ENCODE measurements at regions not wholly inside any gene's neighbourhood (a gene's known extent, or its start where the extent isn't known, plus 50 kb on each side); places are given as distances from the start of the nearest gene placed in this dataset.
"Not testable (repeated sequence)": the region's sequence is repeated elsewhere in the genome, so short reads cannot be mapped to it uniquely, and the experiment has no call there.

- POLR2A ChIA-PET; H3K27ac Mint-ChIP-seq; intact Hi-C loops (cut with micrococcal nuclease): not testable (repeated sequence)
These were observed 102.6 kb upstream of the LPCAT1 start for GRCh38 chr5:1626397-1626796.

GRCh38 chr5:1619531-1619930 is 95.8 kb upstream of the LPCAT1 start:
- H3K9me3 Mint-ChIP-seq (ENCODE audit: insufficient read depth); intact Hi-C loops (cut with micrococcal nuclease); H3K79me2 ChIP-seq (ENCODE audit: control insufficient read depth, insufficient read depth, low read length); H3K4me3 ChIP-seq (ENCODE audit: control extremely low read depth in 1 of 5, extremely low read depth in 1 of 5, insufficient read depth in 1 of 5, low read depth in 2 of 5, low read length in 4 of 5); H3K27me3 Mint-ChIP-seq; H3K27me3 ChIP-seq (replicated peaks in 1 of 4; ENCODE audit: control extremely low read depth in 1 of 4, control insufficient read depth in 3 of 4, insufficient read depth in 4 of 4, low read length in 3 of 4); H2AFZ ChIP-seq (ENCODE audit: insufficient read depth, low read depth, low read length, poor library complexity, severe bottlenecking); H3K9ac ChIP-seq (ENCODE audit: low read length); DNase-seq; H3K27ac ChIP-seq (ENCODE audit: low read length in 2 of 2); H3K4me1 ChIP-seq (ENCODE audit: control insufficient read depth in 2 of 2, insufficient read depth in 2 of 2, low read length in 2 of 2); H3K4me3 Mint-ChIP-seq; ATAC-seq (ENCODE audit: low read depth); H3K9me3 ChIP-seq (ENCODE audit: control extremely low read depth in 1 of 3, control insufficient read depth in 2 of 3, insufficient read depth in 1 of 3, low read length in 2 of 3); H3K4me1 Mint-ChIP-seq; H3K27ac Mint-ChIP-seq; POLR2A ChIA-PET; H3K4me2 ChIP-seq (replicated peaks; ENCODE audit: low read depth, low read length, poor library complexity, severe bottlenecking); H4K20me1 ChIP-seq (ENCODE audit: control insufficient read depth, insufficient read depth, low read length, poor library complexity, severe bottlenecking): not testable (repeated sequence)
- 93% methylated on average over 14 of the region's 14 CpGs for WGBS (ENCODE audit: insufficient coverage)
- H3K36me3 ChIP-seq (replicated peaks in 1 of 2; ENCODE audit: control extremely low read depth in 1 of 2, control insufficient read depth in 1 of 2, extremely low read depth in 1 of 2, insufficient read depth in 2 of 2, low read length in 1 of 2), result peaks cover 0 to 23% of the 10 kb centered on the region in 2 experiments
- CTCF ChIA-PET, result interaction anchor here (1.3 to 2.1 kb wide), 2 partner anchors 24 to 26 kb away, joined by 3 to 7 read pairs; no protein-coding TSS in a partner anchor

More at GRCh38 chr5:1626397-1626796, 102.6 kb upstream of the LPCAT1 start:
- H3K4me3 Mint-ChIP-seq; H2AFZ ChIP-seq (ENCODE audit: insufficient read depth, low read depth, low read length, poor library complexity, severe bottlenecking); H3K9me3 ChIP-seq (ENCODE audit: control extremely low read depth in 1 of 3, control insufficient read depth in 2 of 3, insufficient read depth in 1 of 3, low read length in 2 of 3); H3K4me2 ChIP-seq (replicated peaks; ENCODE audit: low read depth, low read length, poor library complexity, severe bottlenecking); CTCF ChIA-PET; DNase-seq; H3K4me1 ChIP-seq (ENCODE audit: control insufficient read depth in 2 of 2, insufficient read depth in 2 of 2, low read length in 2 of 2); H3K9ac ChIP-seq (ENCODE audit: low read length); H3K27me3 Mint-ChIP-seq; ATAC-seq (ENCODE audit: low read depth); H3K27me3 ChIP-seq (replicated peaks in 1 of 4; ENCODE audit: control extremely low read depth in 1 of 4, control insufficient read depth in 3 of 4, insufficient read depth in 4 of 4, low read length in 3 of 4); H3K27ac ChIP-seq (ENCODE audit: low read length in 2 of 2); H3K4me1 Mint-ChIP-seq; H4K20me1 ChIP-seq (ENCODE audit: control insufficient read depth, insufficient read depth, low read length, poor library complexity, severe bottlenecking); H3K4me3 ChIP-seq (ENCODE audit: control extremely low read depth in 1 of 5, extremely low read depth in 1 of 5, insufficient read depth in 1 of 5, low read depth in 2 of 5, low read length in 4 of 5); H3K9me3 Mint-ChIP-seq (ENCODE audit: insufficient read depth); H3K36me3 ChIP-seq (replicated peaks in 1 of 2; ENCODE audit: control extremely low read depth in 1 of 2, control insufficient read depth in 1 of 2, extremely low read depth in 1 of 2, insufficient read depth in 2 of 2, low read length in 1 of 2); H3K79me2 ChIP-seq (ENCODE audit: control insufficient read depth, insufficient read depth, low read length): not testable (repeated sequence)
- WGBS (ENCODE audit: insufficient coverage), result 97% methylated on average over 10 of the region's 12 CpGs

- H3K4me1 ChIP-seq (ENCODE audit: control insufficient read depth in 2 of 2, insufficient read depth in 2 of 2, low read length in 2 of 2); DNase-seq; H2AFZ ChIP-seq (ENCODE audit: insufficient read depth, low read depth, low read length, poor library complexity, severe bottlenecking); H3K9me3 ChIP-seq (ENCODE audit: control extremely low read depth in 1 of 3, control insufficient read depth in 2 of 3, insufficient read depth in 1 of 3, low read length in 2 of 3); H3K9ac ChIP-seq (ENCODE audit: low read length); H4K20me1 ChIP-seq (ENCODE audit: control insufficient read depth, insufficient read depth, low read length, poor library complexity, severe bottlenecking); ATAC-seq (ENCODE audit: low read depth); H3K27ac Mint-ChIP-seq; H3K4me3 ChIP-seq (ENCODE audit: control extremely low read depth in 1 of 5, extremely low read depth in 1 of 5, insufficient read depth in 1 of 5, low read depth in 2 of 5, low read length in 4 of 5); H3K27ac ChIP-seq (ENCODE audit: low read length in 2 of 2); H3K27me3 ChIP-seq (replicated peaks in 1 of 4; ENCODE audit: control extremely low read depth in 1 of 4, control insufficient read depth in 3 of 4, insufficient read depth in 4 of 4, low read length in 3 of 4); intact Hi-C loops (cut with micrococcal nuclease); H3K4me2 ChIP-seq (replicated peaks; ENCODE audit: low read depth, low read length, poor library complexity, severe bottlenecking); H3K4me3 Mint-ChIP-seq; H3K79me2 ChIP-seq (ENCODE audit: control insufficient read depth, insufficient read depth, low read length); H3K4me1 Mint-ChIP-seq; H3K9me3 Mint-ChIP-seq (ENCODE audit: insufficient read depth); H3K27me3 Mint-ChIP-seq; POLR2A ChIA-PET: not testable (repeated sequence)
- peaks cover 0 to 20% of the 10 kb centered on the region in 2 experiments for H3K36me3 ChIP-seq (replicated peaks in 1 of 2; ENCODE audit: control extremely low read depth in 1 of 2, control insufficient read depth in 1 of 2, extremely low read depth in 1 of 2, insufficient read depth in 2 of 2, low read length in 1 of 2)
- 92% methylated on average over 17 of the region's 18 CpGs for WGBS (ENCODE audit: insufficient coverage)
- CTCF ChIA-PET, result interaction anchor here (1.0 to 2.1 kb wide), 3 partner anchors 25 to 450 kb away, joined by 3 to 7 read pairs (median 3); no protein-coding TSS in a partner anchor
These were observed 94.6 kb upstream of the LPCAT1 start for GRCh38 chr5:1618296-1618865.

GRCh38 chr5:1617236-1617755 is 93.5 kb upstream of the LPCAT1 start:
- H4K20me1 ChIP-seq (ENCODE audit: control insufficient read depth, insufficient read depth, low read length, poor library complexity, severe bottlenecking); H3K9me3 Mint-ChIP-seq (ENCODE audit: insufficient read depth); H3K9me3 ChIP-seq (ENCODE audit: control extremely low read depth in 1 of 3, control insufficient read depth in 2 of 3, insufficient read depth in 1 of 3, low read length in 2 of 3); DNase-seq; H3K4me3 ChIP-seq (ENCODE audit: control extremely low read depth in 1 of 5, extremely low read depth in 1 of 5, insufficient read depth in 1 of 5, low read depth in 2 of 5, low read length in 4 of 5); H3K4me1 ChIP-seq (ENCODE audit: control insufficient read depth in 2 of 2, insufficient read depth in 2 of 2, low read length in 2 of 2); H2AFZ ChIP-seq (ENCODE audit: insufficient read depth, low read depth, low read length, poor library complexity, severe bottlenecking); H3K27ac Mint-ChIP-seq; ATAC-seq (ENCODE audit: low read depth); H3K9ac ChIP-seq (ENCODE audit: low read length); H3K27me3 Mint-ChIP-seq; H3K4me1 Mint-ChIP-seq; H3K27ac ChIP-seq (ENCODE audit: low read length in 2 of 2); intact Hi-C loops (cut with micrococcal nuclease); H3K4me2 ChIP-seq (replicated peaks; ENCODE audit: low read depth, low read length, poor library complexity, severe bottlenecking); H3K27me3 ChIP-seq (replicated peaks in 1 of 4; ENCODE audit: control extremely low read depth in 1 of 4, control insufficient read depth in 3 of 4, insufficient read depth in 4 of 4, low read length in 3 of 4); POLR2A ChIA-PET; H3K4me3 Mint-ChIP-seq; H3K79me2 ChIP-seq (ENCODE audit: control insufficient read depth, insufficient read depth, low read length): not testable (repeated sequence)
- peaks cover 0 to 20% of the 10 kb centered on the region in 2 experiments for H3K36me3 ChIP-seq (replicated peaks in 1 of 2; ENCODE audit: control extremely low read depth in 1 of 2, control insufficient read depth in 1 of 2, extremely low read depth in 1 of 2, insufficient read depth in 2 of 2, low read length in 1 of 2)
- CTCF ChIA-PET, result interaction anchor here (0.7 to 2.1 kb wide), 4 partner anchors 28 to 450 kb away, joined by 3 to 7 read pairs (median 3); no protein-coding TSS in a partner anchor
- WGBS (ENCODE audit: insufficient coverage), result 98% methylated on average over 16 of the region's 16 CpGs
